Hepatocyte (in vitro differentiated cells): ENCODE measurements at regions not wholly inside any gene's neighbourhood (a gene's known extent, or its start where the extent isn't known, plus 50 kb on each side); places are given as distances from the start of the nearest gene placed in this dataset.

Experiments used
- EZH2 ChIP-seq: fragments of 200-600 bp; sonication (generic); IDR thresholded peaks from 2 replicates; pipeline ENCODE4 v1.6.1; 2016; ENCODE audit warnings: antibody characterized with exemption, mild to moderate bottlenecking, borderline replicate concordance
- TF ChIP-seq, protein P1 (sequence below): fragments of 200-600 bp; sonication (generic); IDR thresholded peaks from 2 replicates; pipeline ENCODE4 v1.5.1; 2016; ENCODE audit warnings: antibody characterized with exemption, mild to moderate bottlenecking; ENCODE audit not compliant: poor library complexity

DNA sequence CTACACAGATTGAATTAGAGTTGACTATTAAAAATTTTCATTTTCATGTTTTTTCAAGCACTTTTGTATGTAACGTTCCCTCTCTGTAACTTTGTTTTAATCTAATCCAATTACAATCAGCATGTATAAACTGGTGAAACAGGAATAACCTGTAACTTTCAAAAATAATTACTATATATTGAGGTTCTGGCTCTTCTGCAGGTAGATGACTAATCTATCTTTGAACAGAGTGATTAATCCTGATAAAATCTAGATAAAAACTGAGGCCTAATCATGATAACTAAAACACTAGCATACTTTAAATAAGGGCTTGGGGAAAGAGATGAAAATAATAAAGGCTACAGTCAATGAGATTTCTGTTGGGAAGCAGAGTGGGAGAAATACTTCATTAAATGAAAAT, 101.6 kb upstream of the KCND2 start:
- TF ChIP-seq, protein P1, sequence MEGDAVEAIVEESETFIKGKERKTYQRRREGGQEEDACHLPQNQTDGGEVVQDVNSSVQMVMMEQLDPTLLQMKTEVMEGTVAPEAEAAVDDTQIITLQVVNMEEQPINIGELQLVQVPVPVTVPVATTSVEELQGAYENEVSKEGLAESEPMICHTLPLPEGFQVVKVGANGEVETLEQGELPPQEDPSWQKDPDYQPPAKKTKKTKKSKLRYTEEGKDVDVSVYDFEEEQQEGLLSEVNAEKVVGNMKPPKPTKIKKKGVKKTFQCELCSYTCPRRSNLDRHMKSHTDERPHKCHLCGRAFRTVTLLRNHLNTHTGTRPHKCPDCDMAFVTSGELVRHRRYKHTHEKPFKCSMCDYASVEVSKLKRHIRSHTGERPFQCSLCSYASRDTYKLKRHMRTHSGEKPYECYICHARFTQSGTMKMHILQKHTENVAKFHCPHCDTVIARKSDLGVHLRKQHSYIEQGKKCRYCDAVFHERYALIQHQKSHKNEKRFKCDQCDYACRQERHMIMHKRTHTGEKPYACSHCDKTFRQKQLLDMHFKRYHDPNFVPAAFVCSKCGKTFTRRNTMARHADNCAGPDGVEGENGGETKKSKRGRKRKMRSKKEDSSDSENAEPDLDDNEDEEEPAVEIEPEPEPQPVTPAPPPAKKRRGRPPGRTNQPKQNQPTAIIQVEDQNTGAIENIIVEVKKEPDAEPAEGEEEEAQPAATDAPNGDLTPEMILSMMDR = no peak
- TF ChIP-seq EZH2 = no peak
